Activated T-cell treated with anti-CD3 and anti-CD28 coated beads for 1 hour (primary cell): ENCODE measurements at regions not wholly inside any gene's neighbourhood (a gene's known extent, or its start where the extent isn't known, plus 50 kb on each side); places are given as distances from the start of the nearest gene placed in this dataset.
"Not testable (repeated sequence)": the region's sequence is repeated elsewhere in the genome, so short reads cannot be mapped to it uniquely, and the experiment has no call there.

Experiments
- DNase-seq: peaks from one replicate; pipeline ENCODE4 v3.0.0-alpha.2; 2020; ENCODE audit warnings: low read depth

DNA sequence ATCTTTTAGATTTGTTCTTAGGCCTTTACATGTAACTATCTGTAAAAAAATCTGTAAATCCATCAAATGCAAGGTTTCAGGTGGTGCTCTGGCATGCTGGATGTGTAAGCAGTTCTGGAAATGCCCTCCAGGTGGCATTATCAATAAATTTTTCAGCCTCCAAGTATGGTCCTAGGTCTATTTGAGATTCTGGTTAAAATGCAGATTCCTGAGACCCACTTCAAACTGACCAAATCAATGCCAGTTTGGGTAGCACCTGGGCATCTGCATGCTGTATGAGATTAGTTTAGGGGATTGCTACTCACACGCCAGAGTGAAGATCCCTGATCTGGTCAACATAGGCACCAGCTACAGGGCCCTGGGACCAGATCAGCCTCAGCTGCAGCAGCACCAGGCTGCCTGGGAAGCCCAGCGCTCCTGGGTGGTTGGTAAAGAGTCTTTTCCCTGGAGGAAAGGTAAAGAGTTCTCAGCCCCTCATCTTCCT, 507.3 kb upstream of the CITED2 start:
- no peak for DNase-seq

- DNase-seq = no peak
Measured at GRCh38 chr6:139881236-139881635, 506.8 kb upstream of the CITED2 start.

DNA sequence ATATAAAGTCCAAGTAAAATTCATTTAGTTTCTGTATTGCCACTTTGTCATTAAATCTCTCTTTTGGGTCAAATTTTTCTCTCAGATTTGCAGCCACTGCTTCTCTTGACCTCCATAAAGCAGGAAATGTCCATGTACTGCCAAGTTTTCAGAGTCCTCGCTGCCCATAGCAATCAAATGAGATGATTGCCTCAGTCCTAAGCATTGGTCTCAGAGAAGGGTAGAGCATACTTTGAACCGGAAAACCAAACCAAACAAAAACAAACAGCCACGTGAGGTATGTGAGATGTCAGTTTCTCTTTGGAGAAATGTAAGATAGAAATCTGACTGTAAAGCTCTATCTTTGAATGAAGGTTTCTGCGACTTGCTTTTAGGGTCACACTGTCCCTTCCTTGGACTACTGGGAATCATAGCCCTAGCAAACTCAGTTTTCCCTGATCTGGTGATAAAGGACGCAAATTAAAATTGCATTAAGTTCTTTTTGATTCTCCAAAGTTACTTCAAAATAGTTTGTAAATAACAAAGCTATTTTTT, 505.4 kb upstream of the CITED2 start:
- no peak for DNase-seq

- DNase-seq = not testable (repeated sequence)
Measured at GRCh38 chr6:139879241-139879640, 504.8 kb upstream of the CITED2 start.

- no peak for DNase-seq
Measured at GRCh38 chr6:139877828-139878405, 503.5 kb upstream of the CITED2 start.

DNA sequence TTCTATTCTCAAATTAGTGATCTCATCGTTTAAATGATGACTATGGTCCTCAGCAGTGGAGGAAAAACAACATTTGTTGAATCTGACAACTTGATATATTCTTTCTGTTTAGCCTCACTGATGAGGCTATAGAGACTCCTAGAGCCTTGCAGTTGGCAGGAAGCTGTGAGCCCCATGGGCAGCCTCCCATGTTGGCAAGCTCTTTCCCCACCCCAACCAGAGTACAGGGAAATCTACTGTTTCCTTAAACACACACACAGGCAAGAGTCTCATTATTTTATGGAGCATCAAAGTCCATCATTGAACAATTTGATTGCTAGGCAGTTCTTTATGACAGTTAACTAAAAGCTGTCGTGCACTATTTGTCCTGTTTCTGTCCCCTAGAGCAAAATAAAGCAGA, 498.2 kb upstream of the CITED2 start:
- DNase-seq = no peak

DNA sequence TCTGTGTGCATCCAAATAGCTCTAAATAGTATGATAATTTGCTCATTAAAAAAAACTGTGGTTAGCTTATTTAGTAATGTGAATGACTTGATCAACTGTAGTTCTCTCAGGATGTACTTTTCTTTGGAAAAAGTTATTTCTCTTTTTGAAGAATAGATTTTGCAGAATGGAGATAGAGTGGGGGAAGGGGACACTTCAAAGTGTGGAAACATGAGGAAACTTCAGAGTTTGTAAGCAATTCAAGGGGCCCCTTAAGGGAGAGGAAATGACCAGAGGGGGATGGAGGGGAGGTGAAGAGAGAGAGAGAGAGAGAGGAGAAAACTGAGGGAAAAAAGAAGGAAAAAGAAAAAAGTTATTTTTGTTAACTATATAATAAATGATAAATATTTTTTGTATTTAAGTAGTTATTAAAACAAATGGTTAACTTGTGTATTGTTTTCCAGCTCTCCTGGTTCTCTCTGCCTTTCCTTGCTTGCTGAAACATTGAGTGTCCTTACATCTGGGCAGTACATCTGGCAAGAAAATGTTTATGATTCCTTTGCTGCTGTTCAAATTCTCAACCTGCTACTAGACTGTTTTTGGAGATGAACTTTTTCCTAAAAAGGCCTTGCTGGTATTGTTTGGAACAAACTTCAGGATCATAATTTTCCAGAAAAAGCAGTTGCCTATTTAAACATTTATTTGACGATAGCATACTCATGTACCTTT, 497.5 kb upstream of the CITED2 start:
- no peak for DNase-seq

DNA sequence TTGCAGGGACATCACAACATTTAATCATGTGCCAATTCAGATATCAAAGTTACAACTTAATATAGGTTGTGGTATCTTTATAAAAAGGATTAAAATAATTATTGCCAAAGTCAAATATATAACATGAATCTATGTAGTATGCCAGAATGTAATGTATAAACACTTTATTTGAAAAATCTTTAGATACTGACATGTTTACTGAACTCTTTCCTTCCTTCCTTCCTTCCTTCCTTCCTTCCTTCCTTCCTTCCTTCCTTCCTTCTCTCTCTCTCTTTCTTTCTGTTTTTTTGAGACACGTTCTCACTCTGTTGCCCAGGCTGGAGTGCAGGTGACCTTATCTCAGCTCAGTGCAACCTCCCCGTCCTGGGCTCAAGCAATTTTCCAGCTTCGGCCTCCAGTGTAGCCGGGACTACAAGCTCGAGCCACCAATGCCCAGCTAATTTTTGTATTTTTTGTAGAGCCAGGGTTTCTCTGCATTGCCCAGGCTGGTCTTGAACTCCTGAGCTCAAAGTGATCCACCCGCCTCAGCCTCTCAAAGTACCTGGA, 496.8 kb upstream of the CITED2 start:
- DNase-seq = no peak

GRCh38 chr6:139868576-139868975, 494.1 kb upstream of the CITED2 start:
- no peak for DNase-seq

- no peak for DNase-seq
Measured at GRCh38 chr6:139863964-139864363, 489.5 kb upstream of the CITED2 start.

DNA sequence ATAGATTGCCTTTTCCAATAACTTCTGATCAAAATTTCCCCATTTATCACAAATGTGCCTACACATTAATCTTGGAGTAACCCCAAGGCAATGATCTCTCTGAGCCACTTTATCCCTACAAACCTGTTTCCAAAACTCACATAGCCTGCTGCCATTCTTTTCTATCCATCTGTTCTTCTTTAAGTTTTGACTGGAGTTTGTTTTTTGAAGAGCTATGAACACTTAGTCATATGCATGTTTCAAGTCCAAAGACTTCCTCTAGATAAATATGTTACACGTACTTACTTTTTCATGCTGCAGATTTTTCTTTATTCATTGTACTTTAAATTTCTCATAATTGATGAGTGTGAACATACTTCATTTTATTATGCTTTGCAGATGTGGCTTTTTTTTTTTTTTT, 488.9 kb upstream of the CITED2 start:
- DNase-seq = no peak

- no peak for DNase-seq
Measured at GRCh38 chr6:139862311-139862710, 487.9 kb upstream of the CITED2 start.

GRCh38 chr6:139860203-139860602, 485.8 kb upstream of the CITED2 start:
- DNase-seq = no peak

DNA sequence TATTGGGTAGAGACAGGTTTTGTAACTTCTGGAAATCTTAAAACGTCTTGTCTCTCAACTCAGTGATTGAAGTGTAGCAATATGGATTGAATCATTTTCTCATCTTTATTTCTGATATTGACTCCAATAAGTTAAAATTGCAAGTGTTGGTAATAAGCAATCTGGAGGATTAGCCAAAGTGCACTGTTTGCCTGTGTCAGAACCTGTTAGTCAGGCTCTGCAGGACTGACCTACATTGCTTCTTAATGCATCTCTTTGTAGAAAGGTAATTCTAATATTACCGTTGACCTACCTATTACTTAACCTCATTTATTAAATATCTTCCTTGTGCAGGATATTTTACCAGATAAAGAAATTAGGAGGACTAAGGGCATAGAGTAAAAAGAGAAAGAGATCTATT, 484.0 kb upstream of the CITED2 start:
- DNase-seq = no peak

DNA sequence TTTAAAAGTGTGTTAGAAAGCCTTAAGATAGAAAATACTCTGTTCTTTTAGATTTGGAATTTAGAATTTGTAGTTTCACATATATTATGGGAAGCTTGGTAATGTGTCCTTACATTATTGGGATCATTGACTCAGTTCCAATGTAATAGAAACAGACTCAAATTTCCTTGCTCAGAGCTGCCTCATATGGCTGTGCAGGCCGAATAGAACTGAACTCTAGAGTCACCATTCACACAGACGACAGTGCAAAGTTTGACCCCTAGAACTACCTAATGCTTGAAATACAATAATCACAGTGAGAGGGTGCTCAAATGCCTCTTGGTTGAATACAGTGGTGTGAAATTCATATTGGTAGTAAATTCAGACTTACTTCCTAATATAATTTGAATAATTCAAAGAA, 482.7 kb upstream of the CITED2 start:
- DNase-seq = no peak

DNA sequence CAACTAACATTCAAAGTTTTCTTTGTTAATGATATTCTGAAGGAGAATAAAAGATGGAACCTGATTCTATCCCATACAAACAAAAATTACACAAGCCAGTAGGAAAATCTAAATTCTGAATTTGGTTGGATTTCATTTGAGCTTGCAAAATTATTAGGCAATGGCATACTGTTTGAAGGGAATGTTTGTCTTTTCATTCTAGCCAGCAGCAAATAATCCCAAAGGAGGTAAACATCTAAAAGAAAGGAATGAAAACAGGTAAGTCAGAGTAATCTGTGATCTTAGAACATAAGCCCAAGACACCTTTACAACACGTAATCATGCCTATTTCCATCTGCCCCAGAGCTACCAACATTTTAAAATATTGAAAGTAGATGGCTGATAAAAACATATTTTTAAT, 482.1 kb upstream of the CITED2 start:
- DNase-seq = no peak

GRCh38 chr6:139855671-139856311, 481.3 kb upstream of the CITED2 start:
- no peak for DNase-seq

DNA sequence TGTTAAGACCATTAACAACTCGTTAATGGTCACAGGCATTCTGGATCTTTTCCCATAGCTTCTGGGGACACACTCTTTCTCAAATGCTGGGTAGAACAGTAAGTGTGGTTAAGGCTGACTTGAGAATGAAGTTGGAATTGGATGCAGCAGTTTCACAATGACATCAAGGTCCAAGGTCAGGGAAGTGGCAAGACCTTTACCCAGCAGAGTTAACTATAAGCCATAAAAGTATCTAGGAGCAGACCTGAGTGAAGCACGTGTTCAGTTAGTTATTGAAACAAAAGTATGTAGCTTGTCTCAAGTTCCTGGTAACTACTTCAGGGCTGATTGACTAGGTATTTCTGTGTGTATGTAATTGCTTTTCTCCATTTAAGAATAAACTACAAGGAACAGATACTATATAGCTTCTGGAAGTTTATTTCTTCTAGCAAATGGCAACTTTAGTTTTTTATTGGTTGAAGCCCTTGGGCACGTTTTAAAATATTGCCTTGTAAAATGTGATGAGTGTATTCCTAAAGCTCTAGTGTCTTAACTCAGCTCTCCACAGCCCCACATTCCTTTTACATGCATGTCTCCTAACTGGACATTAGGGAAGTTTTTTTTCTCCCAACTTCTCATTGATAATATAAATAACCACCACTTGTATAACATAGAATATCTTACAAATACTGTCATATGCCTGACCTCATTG, 479.0 kb upstream of the CITED2 start:
- no peak for DNase-seq

DNA sequence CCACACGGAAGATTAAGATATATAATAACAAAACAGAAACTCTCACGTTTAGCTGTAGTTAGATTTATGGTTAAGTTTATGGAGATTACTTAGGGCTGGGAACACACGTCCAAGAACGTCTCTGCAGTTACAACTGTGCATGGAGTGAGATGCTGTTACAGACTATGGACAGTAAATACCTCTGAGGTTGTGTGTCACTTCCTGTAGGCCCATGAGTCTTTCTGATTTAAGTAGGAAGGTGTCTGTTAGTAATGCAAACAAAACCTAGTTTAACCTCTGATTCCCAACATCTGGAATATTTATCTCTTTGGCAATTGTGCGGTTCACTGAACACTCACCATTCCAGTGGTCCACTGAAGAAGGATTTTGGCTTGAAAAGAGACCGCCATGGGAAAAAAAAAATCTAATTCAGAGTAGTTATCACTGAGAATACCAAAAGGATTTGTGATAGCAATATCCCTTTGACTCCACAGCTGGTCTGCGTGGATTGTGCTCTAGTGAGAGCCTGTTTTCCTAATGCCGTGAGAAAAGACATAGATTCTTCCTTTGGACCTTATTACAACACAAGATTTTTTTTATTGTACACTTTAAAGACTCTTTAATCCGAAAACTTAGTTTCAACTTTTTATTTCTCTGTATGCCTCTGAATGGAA, 478.2 kb upstream of the CITED2 start:
- no peak for DNase-seq

GRCh38 chr6:139852067-139852466, 477.6 kb upstream of the CITED2 start:
- DNase-seq = no peak

DNA sequence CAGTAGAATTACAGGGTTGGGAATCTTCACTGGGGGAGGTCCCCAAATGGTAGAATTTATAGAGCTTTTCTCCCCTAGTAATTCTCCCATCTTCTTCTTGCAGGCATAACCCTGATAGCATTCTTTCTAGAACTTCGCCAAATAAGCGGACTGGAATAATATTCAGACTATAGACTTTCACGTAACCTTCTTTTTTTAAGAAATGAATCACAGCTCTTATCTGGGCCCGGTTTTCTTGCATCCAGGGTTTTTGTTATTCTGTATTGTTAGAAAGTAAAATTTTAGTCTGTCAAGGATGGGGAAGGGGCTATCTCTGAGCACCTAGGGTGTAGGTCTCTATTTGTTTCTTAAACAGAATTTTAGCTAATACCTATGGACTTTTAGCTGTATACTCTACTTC, 476.8 kb upstream of the CITED2 start:
- no peak for DNase-seq

GRCh38 chr6:139850512-139850911, 476.1 kb upstream of the CITED2 start:
- DNase-seq = no peak
